ENCODE measurements at regions not wholly inside any gene's neighbourhood (a gene's known extent, or its start where the extent isn't known, plus 50 kb on each side); places are given as distances from the start of the nearest gene placed in this dataset.

GRCh38 chr10:107423903-107424302 lies 259.4 kb upstream of the SORCS1 start:
- no peaks in the 10 kb centered on the region for H3K9me3 ChIP-seq (ENCODE audit: control insufficient read depth, insufficient read depth, low read depth, low read length)
- TF ChIP-seq CTCF (IDR thresholded peaks at IDR 0.05) (no peak), TCF7L2 (IDR thresholded peaks at IDR 0.05; ENCODE audit: low read depth, low read length) (no peak), SIN3A (IDR thresholded peaks at IDR 0.05; ENCODE audit: borderline replicate concordance, insufficient read depth, low read depth, low read length) (no peak), POLR2AphosphoS5 (IDR thresholded peaks at IDR 0.05; ENCODE audit: low read depth, low read length) (no peak), REST (IDR thresholded peaks at IDR 0.05; ENCODE audit: insufficient read depth in 1 of 2, low read depth in 2 of 2, low read length in 1 of 2) (no peak)
- no peak overlapping the region for H3K27ac ChIP-seq (ENCODE audit: low read length)
- no peaks in the 10 kb centered on the region for H3K4me1 ChIP-seq (ENCODE audit: control insufficient read depth, insufficient read depth, low read length)
- CTCF ChIA-PET, result no interaction called here
- ATAC-seq (no peak), DNase-seq (ENCODE audit: low read depth, low spot score) (no peak)
- no peaks in the 10 kb centered on the region for H3K27me3 ChIP-seq (ENCODE audit: control insufficient read depth, insufficient read depth, low read length)
- BruUV-seq (replicated peaks), result no TSS peak
- in situ Hi-C loops (cut with HindIII; ENCODE audit: low pct_unique_long_range_greater_than_20kb, low sequenced_read_pairs), result no loop called here
- H3K4me3 ChIP-seq (ENCODE audit: low read depth in 2 of 2, low read length in 2 of 2), result no peak overlapping the region
- no peaks in the 10 kb centered on the region for H3K36me3 ChIP-seq (ENCODE audit: control insufficient read depth, insufficient read depth, low read length)
- intact Hi-C loops (cut with micrococcal nuclease; ENCODE audit: unreplicated experiment), result no loop called here
- POLR2A ChIA-PET, result no interaction called here

- Histone ChIP-seq H3K4me3 (ENCODE audit: low read depth in 2 of 2, low read length in 2 of 2) (no peak overlapping the region), H3K36me3 (ENCODE audit: control insufficient read depth, insufficient read depth, low read length) (no peaks in the 10 kb centered on the region), H3K27me3 (ENCODE audit: control insufficient read depth, insufficient read depth, low read length) (no peaks in the 10 kb centered on the region), H3K27ac (ENCODE audit: low read length) (no peak overlapping the region), H3K9me3 (ENCODE audit: control insufficient read depth, insufficient read depth, low read depth, low read length) (no peaks in the 10 kb centered on the region), H3K4me1 (ENCODE audit: control insufficient read depth, insufficient read depth, low read length) (no peaks in the 10 kb centered on the region)
- ChIA-PET POLR2A (no interaction called here), CTCF (no interaction called here)
- DNase-seq (ENCODE audit: low read depth, low spot score) (no peak), ATAC-seq (no peak)
- no TSS peak for BruUV-seq (replicated peaks)
- TF ChIP-seq REST (IDR thresholded peaks at IDR 0.05; ENCODE audit: insufficient read depth in 1 of 2, low read depth in 2 of 2, low read length in 1 of 2) (no peak), CTCF (IDR thresholded peaks at IDR 0.05) (no peak)
- intact Hi-C loops (cut with micrococcal nuclease; ENCODE audit: unreplicated experiment), result no loop called here
- in situ Hi-C loops (cut with HindIII; ENCODE audit: low pct_unique_long_range_greater_than_20kb, low sequenced_read_pairs), result no loop called here
Measured at GRCh38 chr10:107422681-107423080, 258.2 kb upstream of the SORCS1 start.

Data from Panc1 (cell line).